ENCODE measurements at regions not wholly inside any gene's neighbourhood (a gene's known extent, or its start where the extent isn't known, plus 50 kb on each side); places are given as distances from the start of the nearest gene placed in this dataset.
A peak's percentile ranks its signal among the peaks of the same experiment; 100 is the strongest.

- no peak for TF ChIP-seq CTCF (IDR thresholded peaks at IDR 0.05; ENCODE audit: insufficient read depth, low read length, missing control alignments)
- CTCF ChIA-PET: interaction anchor here (1.3 kb wide), 1 partner anchor 10 kb away, joined by 6 read pairs; no protein-coding TSS in a partner anchor
- DNase-seq (ENCODE audit: low read depth, low spot score): no peak
- POLR2A ChIA-PET: interaction anchor here (0.6 kb wide), 1 partner anchor 1498 kb away, joined by 3 read pairs; no protein-coding TSS in a partner anchor
- no peak overlapping the region for H3K4me3 ChIP-seq (ENCODE audit: low read depth, low read length)
Observed at GRCh38 chr6:23424584-23424983, 701.4 kb upstream of the NRSN1 start.

GRCh38 chr6:23435126-23435525, 690.9 kb upstream of the NRSN1 start:
- DNase-seq (ENCODE audit: low read depth, low spot score): no peak
- POLR2A ChIA-PET: no interaction called here
- CTCF ChIA-PET: interaction anchor here (1.0 to 3.4 kb wide), 2 partner anchors 11 to 1845 kb away, joined by 3 to 11 read pairs; no protein-coding TSS in a partner anchor
- TF ChIP-seq CTCF (IDR thresholded peaks at IDR 0.05; ENCODE audit: insufficient read depth, low read length, missing control alignments): no peak
- H3K4me3 ChIP-seq (ENCODE audit: low read depth, low read length): no peak overlapping the region

GRCh38 chr6:23435798-23436197, 690.2 kb upstream of the NRSN1 start:
- no peak for TF ChIP-seq CTCF (IDR thresholded peaks at IDR 0.05; ENCODE audit: insufficient read depth, low read length, missing control alignments)
- CTCF ChIA-PET: interaction anchor here (3.4 kb wide), 1 partner anchor 10 kb away, joined by 11 read pairs; no protein-coding TSS in a partner anchor
- DNase-seq (ENCODE audit: low read depth, low spot score): no peak
- no peak overlapping the region for H3K4me3 ChIP-seq (ENCODE audit: low read depth, low read length)
- POLR2A ChIA-PET: no interaction called here

GRCh38 chr6:23441808-23442461, 684.1 kb upstream of the NRSN1 start:
- DNase-seq (ENCODE audit: low read depth, low spot score): no peak
- CTCF ChIA-PET: interaction anchor here (1.7 kb wide), 1 partner anchor 1850 kb away, joined by 3 read pairs; no protein-coding TSS in a partner anchor
- POLR2A ChIA-PET: no interaction called here
- no peak overlapping the region for H3K4me3 ChIP-seq (ENCODE audit: low read depth, low read length)
- no peak for TF ChIP-seq CTCF (IDR thresholded peaks at IDR 0.05; ENCODE audit: insufficient read depth, low read length, missing control alignments)

- no peak for DNase-seq (ENCODE audit: low read depth, low spot score)
- no peak overlapping the region for H3K4me3 ChIP-seq (ENCODE audit: low read depth, low read length)
- CTCF ChIA-PET: interaction anchor here (1.0 to 2.9 kb wide), 6 partner anchors 10 to 1857 kb away, joined by 3 to 14 read pairs (median 6); no protein-coding TSS in a partner anchor
- TF ChIP-seq CTCF (IDR thresholded peaks at IDR 0.05; ENCODE audit: insufficient read depth, low read length, missing control alignments): no peak
- POLR2A ChIA-PET: no interaction called here
Observed at GRCh38 chr6:23445157-23445710, 680.8 kb upstream of the NRSN1 start.

- DNase-seq (ENCODE audit: low read depth, low spot score): peak; percentile 23
- ChIA-PET POLR2A (no interaction called here), CTCF (interaction anchor here (0.6 to 2.9 kb wide), 14 partner anchors 9 to 1858 kb away, joined by 3 to 14 read pairs (median 4); partner anchors contain the start of gene SOX4)
- H3K4me3 ChIP-seq (ENCODE audit: low read depth, low read length): no peak overlapping the region
- TF ChIP-seq CTCF (IDR thresholded peaks at IDR 0.05; ENCODE audit: insufficient read depth, low read length, missing control alignments): peak; percentile 52
Observed at GRCh38 chr6:23446469-23446967, 679.5 kb upstream of the NRSN1 start.
